ENCODE measurements at regions not wholly inside any gene's neighbourhood (a gene's known extent, or its start where the extent isn't known, plus 50 kb on each side); places are given as distances from the start of the nearest gene placed in this dataset.
"Not testable (repeated sequence)": the region's sequence is repeated elsewhere in the genome, so short reads cannot be mapped to it uniquely, and the experiment has no call there.

- H3K36me3 ChIP-seq: no peaks in the 10 kb centered on the region
- TF ChIP-seq CTCF (IDR thresholded peaks at IDR 0.05): no peak
- ATAC-seq (ENCODE audit: insufficient number of reproducible peaks, low FRiP score, low read depth): no peak
Observed at GRCh38 chr19:28436320-28436719, 776.6 kb downstream of the UQCRFS1 start.

GRCh38 chr19:28435551-28436271, 777.2 kb downstream of the UQCRFS1 start:
- Histone ChIP-seq H3K27ac (no peak overlapping the region), H3K4me1 (ENCODE audit: control insufficient read depth in 1 of 2, low read depth in 2 of 2) (no peaks in the 10 kb centered on the region), H3K36me3 (no peaks in the 10 kb centered on the region), H3K9me3 (no peaks in the 10 kb centered on the region), H3K27me3 (replicated peaks; ENCODE audit: insufficient read depth) (no peaks in the 10 kb centered on the region), H3K4me3 (no peak overlapping the region)
- DNase-seq (ENCODE audit: low spot score) (no peak), ATAC-seq (ENCODE audit: insufficient number of reproducible peaks, low FRiP score, low read depth) (no peak)
- TF ChIP-seq CTCF (IDR thresholded peaks at IDR 0.05): no peak

More at GRCh38 chr19:28436320-28436719, 776.6 kb downstream of the UQCRFS1 start:
- no peak overlapping the region for H3K4me3 ChIP-seq
- no peak for DNase-seq (ENCODE audit: low spot score)
- H3K9me3 ChIP-seq: no peaks in the 10 kb centered on the region
- H3K27me3 ChIP-seq (replicated peaks; ENCODE audit: insufficient read depth): no peaks in the 10 kb centered on the region
- H3K4me1 ChIP-seq (ENCODE audit: control insufficient read depth in 1 of 2, low read depth in 2 of 2): no peaks in the 10 kb centered on the region
- no peak overlapping the region for H3K27ac ChIP-seq

GRCh38 chr19:28434794-28435193, 778.2 kb downstream of the UQCRFS1 start:
- H3K4me1 ChIP-seq (ENCODE audit: control insufficient read depth in 1 of 2, low read depth in 2 of 2); H3K27me3 ChIP-seq (replicated peaks; ENCODE audit: insufficient read depth); DNase-seq (ENCODE audit: low spot score); ATAC-seq (ENCODE audit: insufficient number of reproducible peaks, low FRiP score, low read depth); H3K36me3 ChIP-seq; H3K9me3 ChIP-seq; H3K4me3 ChIP-seq; H3K27ac ChIP-seq: not testable (repeated sequence)

- not testable (repeated sequence) for H3K27ac ChIP-seq; H3K36me3 ChIP-seq; ATAC-seq (ENCODE audit: insufficient number of reproducible peaks, low FRiP score, low read depth); H3K9me3 ChIP-seq; H3K27me3 ChIP-seq (replicated peaks; ENCODE audit: insufficient read depth); DNase-seq (ENCODE audit: low spot score); H3K4me3 ChIP-seq; H3K4me1 ChIP-seq (ENCODE audit: control insufficient read depth in 1 of 2, low read depth in 2 of 2)
Observed at GRCh38 chr19:28434365-28434764, 778.6 kb downstream of the UQCRFS1 start.

GRCh38 chr19:28433166-28433565, 779.8 kb downstream of the UQCRFS1 start:
- not testable (repeated sequence) for ATAC-seq (ENCODE audit: insufficient number of reproducible peaks, low FRiP score, low read depth); H3K4me1 ChIP-seq (ENCODE audit: control insufficient read depth in 1 of 2, low read depth in 2 of 2)

GRCh38 chr19:28430214-28430613, 782.7 kb downstream of the UQCRFS1 start:
- Histone ChIP-seq H3K9me3 (no peaks in the 10 kb centered on the region), H3K27me3 (replicated peaks; ENCODE audit: insufficient read depth) (no peaks in the 10 kb centered on the region), H3K4me1 (ENCODE audit: control insufficient read depth in 1 of 2, low read depth in 2 of 2) (no peaks in the 10 kb centered on the region), H3K27ac (no peak overlapping the region), H3K36me3 (no peaks in the 10 kb centered on the region), H3K4me3 (no peak overlapping the region)
- DNase-seq (ENCODE audit: low spot score): no peak
- ATAC-seq (ENCODE audit: insufficient number of reproducible peaks, low FRiP score, low read depth): no peak
- TF ChIP-seq CTCF (IDR thresholded peaks at IDR 0.05): no peak

More at GRCh38 chr19:28433166-28433565, 779.8 kb downstream of the UQCRFS1 start:
- DNase-seq (ENCODE audit: low spot score); H3K27ac ChIP-seq; H3K4me3 ChIP-seq; H3K9me3 ChIP-seq; H3K36me3 ChIP-seq; H3K27me3 ChIP-seq (replicated peaks; ENCODE audit: insufficient read depth): not testable (repeated sequence)

- H3K4me1 ChIP-seq (ENCODE audit: control insufficient read depth in 1 of 2, low read depth in 2 of 2): no peaks in the 10 kb centered on the region
- ATAC-seq (ENCODE audit: insufficient number of reproducible peaks, low FRiP score, low read depth) (no peak), DNase-seq (ENCODE audit: low spot score) (no peak)
- no peak for TF ChIP-seq CTCF (IDR thresholded peaks at IDR 0.05)
- no peak overlapping the region for H3K4me3 ChIP-seq
- no peak overlapping the region for H3K27ac ChIP-seq
- no peaks in the 10 kb centered on the region for H3K36me3 ChIP-seq
- no peaks in the 10 kb centered on the region for H3K27me3 ChIP-seq (replicated peaks; ENCODE audit: insufficient read depth)
- no peaks in the 10 kb centered on the region for H3K9me3 ChIP-seq
Observed at GRCh38 chr19:28429356-28429755, 783.6 kb downstream of the UQCRFS1 start.
